Right lobe of liver (tissue), 4 donors: ENCODE measurements at regions not wholly inside any gene's neighbourhood (a gene's known extent, or its start where the extent isn't known, plus 50 kb on each side); places are given as distances from the start of the nearest gene placed in this dataset.

Experiments
- CTCF ChIP-seq, 4 donors: fragments of 200-600 bp in 3 of 4; fragments of 450-650 bp in 1 of 4; IDR thresholded peaks; one replicate each; pipeline versions ENCODE4 v1.5.1 to v1.8.0; 2016 to 2022; ENCODE audit warnings: antibody characterized with exemption in 4 of 4, mild to moderate bottlenecking in 2 of 4
- POLR2A ChIP-seq: fragments of 450-650 bp; IDR thresholded peaks from one replicate; pipeline ENCODE4 v1.6.1; 2017; ENCODE audit warnings: antibody characterized with exemption, mild to moderate bottlenecking
- donor health status: DM: no; HTN: no; CAD: no.
- donor health status: DM: no; HTN: no; CAD: no.
- donor health status: DM: no; HTN: yes; CAD: no.

DNA sequence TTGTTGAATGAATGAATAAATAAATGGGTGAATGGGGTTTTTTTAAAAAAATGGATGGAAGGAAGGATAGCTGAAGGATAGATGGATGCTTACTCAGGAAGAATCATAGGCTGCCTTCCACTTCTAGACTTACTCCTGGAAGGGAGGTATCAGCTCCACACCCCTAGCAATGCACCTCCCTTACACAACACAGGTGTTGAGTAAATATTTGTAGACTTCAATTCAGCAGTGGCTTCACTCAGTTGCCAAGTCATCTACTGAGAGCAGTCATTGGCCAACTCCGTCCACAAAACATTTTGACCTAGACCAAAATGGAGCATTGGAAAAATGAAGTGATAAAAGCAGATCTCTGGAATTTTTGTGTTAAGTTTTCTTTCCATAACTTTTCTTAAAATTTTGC is 65.5 kb upstream of the ST8SIA2 start:
- TF ChIP-seq POLR2A (no peak), CTCF (IDR thresholded peaks at IDR 0.05) (no peak)
